HCT116 (cell line): ENCODE measurements at regions not wholly inside any gene's neighbourhood (a gene's known extent, or its start where the extent isn't known, plus 50 kb on each side); places are given as distances from the start of the nearest gene placed in this dataset.

Experiments used
- EGR1 ChIP-seq: IDR thresholded peaks from 2 replicates; pipeline ENCODE4 v1.6.1; 2012; ENCODE audit warnings: low read depth
- ELF1 ChIP-seq: IDR thresholded peaks from 2 replicates; pipeline ENCODE4 v1.6.1; 2012; ENCODE audit warnings: low read depth, borderline replicate concordance
- EZH2 ChIP-seq: fragments of 200-600 bp; sonication (generic); IDR thresholded peaks from 2 replicates; pipeline ENCODE4 v1.6.1; 2017; ENCODE audit warnings: antibody characterized with exemption, mixed run types
- EZH2phosphoT487 ChIP-seq: fragments of 200-600 bp; IDR thresholded peaks from 2 replicates; pipeline ENCODE4 v1.6.1; 2018; ENCODE audit warnings: antibody characterized with exemption, borderline replicate concordance
- FOSL1 ChIP-seq: IDR thresholded peaks from 2 replicates; pipeline ENCODE4 v1.6.1; 2012; ENCODE audit warnings: low read depth
- POLR2A ChIP-seq: IDR thresholded peaks from 2 replicates; pipeline ENCODE4 v1.7.0; 2011; ENCODE audit warnings: borderline replicate concordance; ENCODE audit not compliant: insufficient read depth, insufficient read length; ENCODE audit errors: extremely low read depth
- RAD21 ChIP-seq: IDR thresholded peaks from 2 replicates; pipeline ENCODE4 v1.6.1; 2012; ENCODE audit warnings: low read depth, mild to moderate bottlenecking
- SP1 ChIP-seq: IDR thresholded peaks from 2 replicates; pipeline ENCODE4 v1.6.1; 2012; ENCODE audit warnings: low read depth
- TCF7L2 ChIP-seq: IDR thresholded peaks from 2 replicates; pipeline ENCODE4 v1.7.0; 2011; ENCODE audit warnings: borderline replicate concordance, inconsistent platforms; ENCODE audit not compliant: insufficient read depth, insufficient read length; ENCODE audit errors: extremely low read depth
- ZFX ChIP-seq: fragments of 450-650 bp; IDR thresholded peaks from 2 replicates; pipeline ENCODE4 v1.6.1; 2017
- TF ChIP-seq, protein P1 (sequence below), 3 experiments: fragments of 200-600 bp in 1 of 3; sonication (generic) in 1 of 3; IDR thresholded peaks in 2 of 3; conservative IDR thresholded peaks in 1 of 3; 2 replicates each; pipeline ENCODE4 v1.5.1; 2012 to 2017; ENCODE audit warnings: low read depth in 2 of 3, low read length in 2 of 3, antibody characterized with exemption in 1 of 3, borderline replicate concordance in 1 of 3, control low read depth in 1 of 3, mild to moderate bottlenecking in 1 of 3, mixed read lengths in 1 of 3, mixed run types in 1 of 3, moderate library complexity in 1 of 3; ENCODE audit not compliant: insufficient read depth in 1 of 3

DNA sequence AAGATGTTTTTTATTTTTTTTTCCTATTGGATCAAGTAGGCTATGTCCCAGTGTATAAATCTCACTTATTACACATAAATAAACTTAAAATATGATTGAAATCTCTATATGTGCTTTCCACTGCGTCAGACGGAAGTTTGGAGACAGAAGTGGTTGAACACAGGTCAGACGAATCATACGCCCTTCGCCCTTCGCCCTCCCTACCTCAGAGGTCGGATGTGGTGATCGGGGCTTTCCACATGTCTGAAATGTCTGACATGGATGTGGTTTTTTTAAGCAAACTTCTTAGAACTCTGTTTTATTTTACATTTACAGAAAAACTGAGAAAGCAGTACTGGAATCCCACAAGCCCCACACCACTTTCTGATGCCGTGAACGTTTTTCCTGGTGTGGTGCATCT, 344.4 kb downstream of the THBS2 start:
- TF ChIP-seq, protein P1, sequence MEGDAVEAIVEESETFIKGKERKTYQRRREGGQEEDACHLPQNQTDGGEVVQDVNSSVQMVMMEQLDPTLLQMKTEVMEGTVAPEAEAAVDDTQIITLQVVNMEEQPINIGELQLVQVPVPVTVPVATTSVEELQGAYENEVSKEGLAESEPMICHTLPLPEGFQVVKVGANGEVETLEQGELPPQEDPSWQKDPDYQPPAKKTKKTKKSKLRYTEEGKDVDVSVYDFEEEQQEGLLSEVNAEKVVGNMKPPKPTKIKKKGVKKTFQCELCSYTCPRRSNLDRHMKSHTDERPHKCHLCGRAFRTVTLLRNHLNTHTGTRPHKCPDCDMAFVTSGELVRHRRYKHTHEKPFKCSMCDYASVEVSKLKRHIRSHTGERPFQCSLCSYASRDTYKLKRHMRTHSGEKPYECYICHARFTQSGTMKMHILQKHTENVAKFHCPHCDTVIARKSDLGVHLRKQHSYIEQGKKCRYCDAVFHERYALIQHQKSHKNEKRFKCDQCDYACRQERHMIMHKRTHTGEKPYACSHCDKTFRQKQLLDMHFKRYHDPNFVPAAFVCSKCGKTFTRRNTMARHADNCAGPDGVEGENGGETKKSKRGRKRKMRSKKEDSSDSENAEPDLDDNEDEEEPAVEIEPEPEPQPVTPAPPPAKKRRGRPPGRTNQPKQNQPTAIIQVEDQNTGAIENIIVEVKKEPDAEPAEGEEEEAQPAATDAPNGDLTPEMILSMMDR (IDR thresholded peaks at IDR 0.05 in 2 of 3, conservative IDR thresholded peaks at IDR 0.05 in 1 of 3; ENCODE audit: borderline replicate concordance in 1 of 3, insufficient read depth in 1 of 3, low read depth in 2 of 3, low read length in 2 of 3), result no peak
- TF ChIP-seq FOSL1, result no peak
- no peak for TF ChIP-seq SP1
- no peak for TF ChIP-seq ELF1
- no peak for TF ChIP-seq EZH2phosphoT487
- TF ChIP-seq EGR1, result no peak
- TF ChIP-seq POLR2A, result no peak
- no peak for TF ChIP-seq ZFX
- no peak for TF ChIP-seq RAD21
- TF ChIP-seq EZH2, result no peak
- no peak for TF ChIP-seq TCF7L2
